Esophagus muscularis mucosa (tissue), 4 donors: ENCODE measurements at regions not wholly inside any gene's neighbourhood (a gene's known extent, or its start where the extent isn't known, plus 50 kb on each side); places are given as distances from the start of the nearest gene placed in this dataset.

Experiments
- DNase-seq: peaks from one replicate; pipeline ENCODE4 v3.0.0-alpha.2; 2017; ENCODE audit errors: extremely low spot score
- H3K27ac ChIP-seq, 4 donors: fragments of 200-600 bp; sonication (generic); replicated peaks in 1 of 4; 1 replicate in 3 of 4; 2 replicates in 1 of 4; pipeline ENCODE4 v1.5.1; 2016 to 2019; ENCODE audit warnings: mild to moderate bottlenecking in 1 of 4
- H3K27me3 ChIP-seq, 4 donors: fragments of 200-600 bp; sonication (generic); one replicate each; pipeline versions ENCODE4 v1.5.1 to v1.6.0; 2016 to 2019
- H3K36me3 ChIP-seq, 4 donors: fragments of 200-600 bp; sonication (generic); one replicate each; pipeline ENCODE4 v1.5.1; 2016 to 2019
- H3K4me1 ChIP-seq, 4 donors: fragments of 200-600 bp; sonication (generic); one replicate each; pipeline ENCODE4 v1.5.1; 2016 to 2019
- H3K4me3 ChIP-seq, 4 donors: fragments of 200-600 bp; sonication (generic); 1 replicate in 2 of 4; 2 replicates in 2 of 4; pipeline ENCODE4 v1.5.1; 2016 to 2019; ENCODE audit warnings: mild to moderate bottlenecking in 4 of 4, moderate library complexity in 1 of 4
- H3K9me3 ChIP-seq, 4 donors: fragments of 200-600 bp; sonication (generic); 1 replicate in 3 of 4; 2 replicates in 1 of 4; pipeline ENCODE4 v1.5.1; 2016 to 2019
- EP300 ChIP-seq: sonication (generic); formaldehyde crosslinking; IDR thresholded peaks from one replicate; pipeline ENCODE4 v1.6.1; 2017; ENCODE audit warnings: antibody characterized with exemption
- POLR2A ChIP-seq: fragments of 450-650 bp; IDR thresholded peaks from one replicate; pipeline ENCODE4 v1.6.1; 2017; ENCODE audit warnings: antibody characterized with exemption, moderate library complexity, mild to moderate bottlenecking, low read depth
- POLR2AphosphoS5 ChIP-seq, 2 donors: sonication (generic); formaldehyde crosslinking; IDR thresholded peaks; one replicate each; pipeline ENCODE4 v1.6.1; 2017; ENCODE audit warnings: antibody characterized with exemption in 2 of 2
- WGBS: methylation state at CpG from one replicate; pipeline ENCODE4 v1.1.5; 2018; 5-methylcytosine and 5-hydroxymethylcytosine counted together
- intact Hi-C: fragments of 100-400 bp; cut with DNase I; formaldehyde crosslinking; loops from one replicate; pipeline ENCODE4 v1.15.1; 2023
- TF ChIP-seq, protein P1 (sequence below), 3 experiments: fragments of 200-600 bp in 2 of 3; fragments of 450-650 bp in 1 of 3; sonication (generic) in 2 of 3; IDR thresholded peaks; one replicate each; pipeline ENCODE4 v1.5.1; 2017 to 2019; ENCODE audit warnings: antibody characterized with exemption in 3 of 3, mild to moderate bottlenecking in 2 of 3, moderate library complexity in 1 of 3

DNA sequence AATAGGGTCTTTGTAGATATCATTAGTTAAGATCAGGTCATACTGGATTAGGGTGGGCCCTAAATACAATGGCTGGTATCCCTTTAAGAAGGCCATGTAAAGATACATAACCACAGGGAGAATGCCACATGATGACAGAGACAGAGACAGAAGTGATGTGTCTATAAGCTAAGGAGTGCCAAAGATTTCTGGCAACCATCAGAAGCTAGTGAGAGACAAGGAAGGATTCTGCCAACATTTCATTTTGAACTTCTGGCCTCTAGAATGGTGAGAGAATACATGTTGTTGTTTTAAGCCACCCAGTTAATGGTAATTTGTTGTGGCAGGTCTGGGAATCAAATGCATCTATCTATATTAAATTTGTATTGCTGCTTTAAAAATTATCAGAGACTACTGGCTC lies 185.5 kb upstream of the CYRIA start:
- TF ChIP-seq POLR2AphosphoS5 (IDR thresholded peaks at IDR 0.05): no peak
- TF ChIP-seq EP300: no peak
- TF ChIP-seq POLR2A: no peak
- TF ChIP-seq, protein P1, sequence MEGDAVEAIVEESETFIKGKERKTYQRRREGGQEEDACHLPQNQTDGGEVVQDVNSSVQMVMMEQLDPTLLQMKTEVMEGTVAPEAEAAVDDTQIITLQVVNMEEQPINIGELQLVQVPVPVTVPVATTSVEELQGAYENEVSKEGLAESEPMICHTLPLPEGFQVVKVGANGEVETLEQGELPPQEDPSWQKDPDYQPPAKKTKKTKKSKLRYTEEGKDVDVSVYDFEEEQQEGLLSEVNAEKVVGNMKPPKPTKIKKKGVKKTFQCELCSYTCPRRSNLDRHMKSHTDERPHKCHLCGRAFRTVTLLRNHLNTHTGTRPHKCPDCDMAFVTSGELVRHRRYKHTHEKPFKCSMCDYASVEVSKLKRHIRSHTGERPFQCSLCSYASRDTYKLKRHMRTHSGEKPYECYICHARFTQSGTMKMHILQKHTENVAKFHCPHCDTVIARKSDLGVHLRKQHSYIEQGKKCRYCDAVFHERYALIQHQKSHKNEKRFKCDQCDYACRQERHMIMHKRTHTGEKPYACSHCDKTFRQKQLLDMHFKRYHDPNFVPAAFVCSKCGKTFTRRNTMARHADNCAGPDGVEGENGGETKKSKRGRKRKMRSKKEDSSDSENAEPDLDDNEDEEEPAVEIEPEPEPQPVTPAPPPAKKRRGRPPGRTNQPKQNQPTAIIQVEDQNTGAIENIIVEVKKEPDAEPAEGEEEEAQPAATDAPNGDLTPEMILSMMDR (IDR thresholded peaks at IDR 0.05): no peak
- no peaks in the 10 kb centered on the region for H3K27me3 ChIP-seq
- intact Hi-C loops: no loop called here
- no peaks in the 10 kb centered on the region for H3K36me3 ChIP-seq
- H3K9me3 ChIP-seq: no peaks in the 10 kb centered on the region
- no peak overlapping the region for H3K27ac ChIP-seq
- no peaks in the 10 kb centered on the region for H3K4me1 ChIP-seq
- H3K4me3 ChIP-seq: no peak overlapping the region
- no peak for DNase-seq

DNA sequence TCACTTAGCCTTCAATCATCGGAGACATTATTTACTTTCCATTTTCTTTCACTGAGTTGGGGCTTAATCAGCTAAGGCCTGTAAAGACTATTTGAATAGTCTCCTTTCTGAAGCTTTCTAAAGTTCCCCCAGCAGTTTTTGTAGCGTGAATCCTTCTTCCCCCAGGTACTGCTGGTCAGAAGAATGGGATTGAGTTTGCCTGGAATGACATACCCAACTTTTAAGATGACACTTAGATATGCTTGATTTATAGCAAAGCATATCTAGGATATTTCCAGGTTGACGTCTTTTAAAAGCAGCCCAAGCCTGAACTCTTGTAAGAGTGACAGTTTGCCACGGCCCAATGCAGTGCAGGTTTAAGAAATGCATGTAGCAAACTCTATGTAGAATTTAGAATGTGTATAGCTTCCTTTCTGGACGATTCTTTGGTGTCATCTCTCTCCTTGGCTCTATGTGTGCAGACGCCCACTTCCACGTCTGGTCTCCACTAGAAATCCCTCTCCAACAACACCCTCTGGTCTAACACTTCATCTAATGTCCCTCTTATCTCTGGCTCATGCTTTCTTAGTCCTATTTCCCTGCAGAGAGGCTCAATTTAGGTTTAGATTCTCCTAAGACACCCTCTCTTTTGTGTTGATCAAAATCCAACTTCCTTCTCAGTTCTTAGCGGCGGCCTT lies 175.0 kb upstream of the CYRIA start:
- no peak overlapping the region for H3K4me3 ChIP-seq
- intact Hi-C loops: no loop called here
- H3K27me3 ChIP-seq: peaks cover 0 to 3% (median 0%) of the 10 kb centered on the region in 4 donors
- no peaks in the 10 kb centered on the region for H3K36me3 ChIP-seq
- no peak overlapping the region for H3K27ac ChIP-seq
- WGBS: 82% methylated on average over 9 of the region's 9 CpGs
- H3K9me3 ChIP-seq: no peaks in the 10 kb centered on the region
- no peaks in the 10 kb centered on the region for H3K4me1 ChIP-seq
- DNase-seq: no peak
- TF ChIP-seq POLR2AphosphoS5 (IDR thresholded peaks at IDR 0.05) (no peak), POLR2A (no peak), EP300 (no peak)
- TF ChIP-seq, protein P1 (IDR thresholded peaks at IDR 0.05): no peak

DNA sequence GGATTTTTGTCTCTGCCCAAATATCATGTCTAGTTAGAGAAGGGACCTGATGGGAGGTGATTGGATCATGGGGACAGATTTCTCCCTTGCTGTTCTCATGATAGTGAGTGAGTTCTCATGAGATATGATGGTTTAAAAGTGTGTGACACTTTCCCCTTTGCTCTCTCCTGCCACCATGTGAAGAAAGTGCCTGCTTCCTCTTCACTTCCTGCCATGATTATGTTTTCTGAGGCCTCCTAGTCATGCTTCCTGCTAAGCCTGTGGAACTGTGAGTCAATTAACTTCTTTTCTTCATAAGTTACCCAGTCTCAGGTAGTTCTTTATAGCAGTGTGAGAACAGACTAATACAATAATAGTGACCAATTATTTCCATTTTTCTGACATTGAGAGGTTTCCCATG lies 167.3 kb upstream of the CYRIA start:
- Histone ChIP-seq H3K9me3 (no peaks in the 10 kb centered on the region), H3K4me3 (no peak overlapping the region), H3K4me1 (no peaks in the 10 kb centered on the region), H3K27me3 (no peaks in the 10 kb centered on the region), H3K36me3 (no peaks in the 10 kb centered on the region), H3K27ac (no peak overlapping the region)
- DNase-seq: no peak
- intact Hi-C loops: no loop called here
- no peak for TF ChIP-seq POLR2AphosphoS5 (IDR thresholded peaks at IDR 0.05)
- TF ChIP-seq POLR2A: no peak
- no peak for TF ChIP-seq EP300
- TF ChIP-seq, protein P1 (IDR thresholded peaks at IDR 0.05): no peak

DNA sequence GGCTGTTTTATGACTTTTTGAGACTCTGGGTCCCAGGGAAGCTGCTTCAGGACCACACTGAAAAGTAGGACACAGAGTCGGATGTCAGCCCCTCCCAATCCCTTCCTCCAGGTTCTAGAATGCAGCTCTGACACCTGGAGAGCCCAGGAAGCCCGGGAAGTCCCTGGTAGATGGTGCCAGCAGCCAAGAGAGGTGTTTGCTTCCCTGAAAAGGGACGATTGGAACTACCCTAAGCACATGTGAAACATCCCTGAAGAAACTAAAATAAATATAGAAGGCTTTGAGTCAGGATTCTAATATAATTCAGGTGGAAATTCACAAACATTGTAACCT lies 163.2 kb upstream of the CYRIA start:
- intact Hi-C loops: no loop called here
- Histone ChIP-seq H3K9me3 (no peaks in the 10 kb centered on the region), H3K4me1 (no peaks in the 10 kb centered on the region), H3K36me3 (no peaks in the 10 kb centered on the region), H3K27me3 (no peaks in the 10 kb centered on the region), H3K27ac (no peak overlapping the region), H3K4me3 (no peak overlapping the region)
- no peak for DNase-seq
- TF ChIP-seq EP300: no peak
- TF ChIP-seq POLR2AphosphoS5 (IDR thresholded peaks at IDR 0.05): no peak
- TF ChIP-seq POLR2A: no peak
- TF ChIP-seq, protein P1 (IDR thresholded peaks at IDR 0.05): no peak
- WGBS: 26% methylated on average over 3 of the region's 3 CpGs
